K562 (cell line): ENCODE measurements at regions not wholly inside any gene's neighbourhood (a gene's known extent, or its start where the extent isn't known, plus 50 kb on each side); places are given as distances from the start of the nearest gene placed in this dataset.

Experiments
- CREB1 ChIP-seq, 2 experiments: sonication (generic) in 1 of 2; formaldehyde crosslinking in 1 of 2; IDR thresholded peaks; 2 replicates each; pipeline versions ENCODE4 v1.6.1 to v1.8.0; 2012 to 2022; ENCODE audit warnings: inconsistent platforms in 1 of 2, mild to moderate bottlenecking in 1 of 2, missing genetic modification reagents in 1 of 2, moderate library complexity in 1 of 2
- MGA ChIP-seq: fragments of 450-650 bp; IDR thresholded peaks from 2 replicates; pipeline ENCODE4 v1.6.1; 2016; ENCODE audit warnings: mild to moderate bottlenecking, moderate library complexity
- RFX1 ChIP-seq: fragments of 450-650 bp; IDR thresholded peaks from 2 replicates; pipeline ENCODE4 v1.6.1; 2016; ENCODE audit warnings: mild to moderate bottlenecking, moderate library complexity
- TF ChIP-seq, protein P1 (sequence below): fragments of 450-650 bp; IDR thresholded peaks from 2 replicates; pipeline ENCODE4 v1.6.1; 2017; ENCODE audit warnings: antibody characterized with exemption, mild to moderate bottlenecking
- TF ChIP-seq, protein P2 (sequence below): sonication (generic); formaldehyde crosslinking; IDR thresholded peaks from 2 replicates; pipeline ENCODE4 v1.9.0; 2022; ENCODE audit warnings: mild to moderate bottlenecking, missing genetic modification reagents

- TF ChIP-seq RFX1 (no peak), CREB1 (IDR thresholded peaks at IDR 0.05) (no peak), CREB1 (CRISPR knock-in tag; IDR thresholded peaks at IDR 0.05) (no peak), MGA (peak; percentile 39; the same call in 1 of the 2 replicates)
- TF ChIP-seq, protein P1, sequence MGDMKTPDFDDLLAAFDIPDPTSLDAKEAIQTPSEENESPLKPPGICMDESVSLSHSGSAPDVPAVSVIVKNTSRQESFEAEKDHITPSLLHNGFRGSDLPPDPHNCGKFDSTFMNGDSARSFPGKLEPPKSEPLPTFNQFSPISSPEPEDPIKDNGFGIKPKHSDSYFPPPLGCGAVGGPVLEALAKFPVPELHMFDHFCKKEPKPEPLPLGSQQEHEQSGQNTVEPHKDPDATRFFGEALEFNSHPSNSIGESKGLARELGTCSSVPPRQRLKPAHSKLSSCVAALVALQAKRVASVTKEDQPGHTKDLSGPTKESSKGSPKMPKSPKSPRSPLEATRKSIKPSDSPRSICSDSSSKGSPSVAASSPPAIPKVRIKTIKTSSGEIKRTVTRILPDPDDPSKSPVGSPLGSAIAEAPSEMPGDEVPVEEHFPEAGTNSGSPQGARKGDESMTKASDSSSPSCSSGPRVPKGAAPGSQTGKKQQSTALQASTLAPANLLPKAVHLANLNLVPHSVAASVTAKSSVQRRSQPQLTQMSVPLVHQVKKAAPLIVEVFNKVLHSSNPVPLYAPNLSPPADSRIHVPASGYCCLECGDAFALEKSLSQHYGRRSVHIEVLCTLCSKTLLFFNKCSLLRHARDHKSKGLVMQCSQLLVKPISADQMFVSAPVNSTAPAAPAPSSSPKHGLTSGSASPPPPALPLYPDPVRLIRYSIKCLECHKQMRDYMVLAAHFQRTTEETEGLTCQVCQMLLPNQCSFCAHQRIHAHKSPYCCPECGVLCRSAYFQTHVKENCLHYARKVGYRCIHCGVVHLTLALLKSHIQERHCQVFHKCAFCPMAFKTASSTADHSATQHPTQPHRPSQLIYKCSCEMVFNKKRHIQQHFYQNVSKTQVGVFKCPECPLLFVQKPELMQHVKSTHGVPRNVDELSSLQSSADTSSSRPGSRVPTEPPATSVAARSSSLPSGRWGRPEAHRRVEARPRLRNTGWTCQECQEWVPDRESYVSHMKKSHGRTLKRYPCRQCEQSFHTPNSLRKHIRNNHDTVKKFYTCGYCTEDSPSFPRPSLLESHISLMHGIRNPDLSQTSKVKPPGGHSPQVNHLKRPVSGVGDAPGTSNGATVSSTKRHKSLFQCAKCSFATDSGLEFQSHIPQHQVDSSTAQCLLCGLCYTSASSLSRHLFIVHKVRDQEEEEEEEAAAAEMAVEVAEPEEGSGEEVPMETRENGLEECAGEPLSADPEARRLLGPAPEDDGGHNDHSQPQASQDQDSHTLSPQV, result peak; percentile 24; the same call in 1 of the 2 replicates
- TF ChIP-seq, protein P2, sequence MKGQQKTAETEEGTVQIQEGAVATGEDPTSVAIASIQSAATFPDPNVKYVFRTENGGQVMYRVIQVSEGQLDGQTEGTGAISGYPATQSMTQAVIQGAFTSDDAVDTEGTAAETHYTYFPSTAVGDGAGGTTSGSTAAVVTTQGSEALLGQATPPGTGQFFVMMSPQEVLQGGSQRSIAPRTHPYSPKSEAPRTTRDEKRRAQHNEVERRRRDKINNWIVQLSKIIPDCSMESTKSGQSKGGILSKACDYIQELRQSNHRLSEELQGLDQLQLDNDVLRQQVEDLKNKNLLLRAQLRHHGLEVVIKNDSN (CRISPR knock-in tag), result peak; percentile 79
Measured at GRCh38 chr20:36084897-36085613, 69.5 kb upstream of the EPB41L1 start (continued).
